SK-MEL-5 (cell line): ENCODE measurements at regions not wholly inside any gene's neighbourhood (a gene's known extent, or its start where the extent isn't known, plus 50 kb on each side); places are given as distances from the start of the nearest gene placed in this dataset.
A peak's percentile ranks its signal among the peaks of the same experiment; 100 is the strongest.

ENCODE experiments used
- DNase-seq: peaks from one replicate; pipeline ENCODE4 v3.0.0-alpha.2; 2016; ENCODE audit warnings: low read depth, low spot score
- in situ Hi-C: cut with HindIII; loops from 2 replicates; pipeline ENCODE4 v1.10.0; 2016; ENCODE audit warnings: low sequenced_read_pairs, high pct_unique_total_duplicates, low pct_unique_long_range_greater_than_20kb

DNA sequence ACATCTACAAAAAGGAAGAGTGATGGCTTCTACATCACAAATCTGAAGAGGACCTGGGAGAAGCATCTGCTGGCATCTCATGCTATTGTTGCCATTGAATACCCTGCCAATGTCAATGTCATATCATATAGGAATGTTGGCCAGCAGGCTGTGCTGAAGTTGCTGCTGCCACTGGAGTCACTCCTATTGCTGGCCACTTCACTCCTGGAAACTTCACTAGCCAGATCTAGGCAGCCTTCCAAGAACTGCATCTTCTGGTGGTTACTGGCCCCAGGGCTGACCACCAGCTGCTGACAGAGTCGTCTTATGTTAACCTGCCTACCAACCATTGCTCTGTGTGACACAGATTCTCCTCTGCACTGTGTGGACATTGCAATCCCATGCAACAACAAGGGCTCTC, 111.8 kb downstream of the PERP start:
- no peak for DNase-seq
- in situ Hi-C loops: no loop called here

DNA sequence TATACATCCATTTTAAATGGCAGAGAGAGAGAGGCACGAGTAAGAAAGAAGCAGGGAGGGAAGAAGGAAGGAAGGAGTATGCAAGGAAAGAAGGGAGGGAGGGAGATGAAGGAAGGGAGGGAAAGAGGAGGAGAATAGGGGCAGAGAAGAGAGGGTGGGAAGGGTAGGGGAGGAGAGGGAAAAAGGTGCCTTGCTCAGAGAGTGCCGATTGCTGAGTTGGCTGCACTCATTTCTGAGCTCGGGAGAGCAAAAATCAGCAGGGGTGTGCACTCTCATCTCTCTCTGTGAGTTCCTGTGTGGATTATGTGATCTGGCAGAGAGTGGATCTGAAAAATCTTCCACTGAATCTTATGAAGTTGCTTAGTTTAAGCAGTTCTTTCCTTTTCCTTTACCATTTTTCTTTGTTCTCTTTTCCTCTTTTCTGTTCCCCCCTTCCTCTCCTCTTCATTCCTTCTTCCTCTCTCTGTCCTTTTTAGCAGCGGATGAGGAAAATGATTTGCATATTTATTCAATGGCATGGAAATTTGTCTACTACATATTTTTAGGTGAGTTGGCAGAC, 108.7 kb downstream of the PERP start:
- in situ Hi-C loops: no loop called here
- DNase-seq: no peak

DNA sequence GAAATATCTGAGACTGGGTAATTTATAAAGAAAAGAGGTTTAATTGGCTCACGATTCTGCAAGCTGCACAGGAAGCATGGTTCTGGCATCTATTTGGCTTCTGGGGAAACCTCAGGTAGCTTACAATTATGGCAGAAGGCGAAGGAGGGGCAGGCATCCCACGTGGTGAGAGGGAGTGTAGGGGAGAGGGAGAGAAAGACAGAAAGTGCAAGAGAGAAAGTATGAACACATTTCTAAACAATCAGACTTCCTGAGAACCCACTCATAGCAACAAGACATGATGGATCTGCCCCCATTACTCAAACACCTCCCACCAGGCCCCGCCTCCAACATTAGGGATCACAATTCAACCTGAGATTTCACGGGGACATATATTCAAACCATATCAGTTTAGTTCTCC, 107.4 kb downstream of the PERP start:
- in situ Hi-C loops: no loop called here
- no peak for DNase-seq

DNA sequence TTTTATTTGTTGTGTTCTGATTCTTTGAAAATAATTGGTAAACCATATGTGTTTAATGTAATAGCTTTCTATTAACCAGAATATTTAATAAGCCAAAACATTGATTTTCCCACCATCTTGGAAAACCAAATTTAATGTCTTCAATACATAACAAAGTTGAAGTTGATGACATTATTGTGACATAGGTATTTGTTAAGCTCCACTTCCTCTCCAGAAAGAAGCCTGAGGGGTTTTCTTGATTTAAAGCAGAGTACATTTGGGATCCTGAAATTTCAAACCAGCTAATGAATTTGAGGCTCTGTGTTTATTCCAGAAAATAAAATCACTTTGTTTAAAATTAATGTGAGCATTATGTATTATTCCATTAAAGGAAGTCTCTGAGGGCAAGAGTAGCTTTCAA, 106.3 kb downstream of the PERP start:
- DNase-seq: no peak
- in situ Hi-C loops: no loop called here

DNA sequence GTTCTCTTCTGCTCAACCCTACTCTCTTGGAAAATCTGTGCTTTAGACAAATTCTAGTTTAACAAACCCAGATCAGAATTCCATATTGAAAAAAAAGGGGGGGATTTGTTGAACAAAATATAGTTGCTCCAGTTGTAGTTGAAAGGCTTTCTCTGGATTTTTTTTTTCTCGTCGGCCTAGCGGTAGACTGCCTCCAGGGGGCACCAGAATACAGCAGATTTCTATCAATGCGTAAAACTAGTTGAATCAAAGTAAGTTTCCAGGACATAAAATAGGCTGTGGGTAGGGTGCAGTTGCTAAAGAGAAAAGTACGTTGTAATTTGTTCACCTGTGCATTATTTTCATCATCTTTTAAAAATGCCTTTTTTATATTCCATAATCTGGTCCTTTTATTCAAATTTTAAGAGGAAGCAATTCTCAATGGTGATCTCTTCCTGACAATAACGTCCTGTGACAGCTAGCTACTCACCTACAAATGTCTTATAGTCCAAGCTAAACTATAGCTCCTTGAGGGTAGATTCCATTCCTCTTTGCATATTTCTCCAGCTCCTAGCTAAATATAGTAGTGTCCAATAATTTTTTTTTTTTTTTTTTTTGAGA, 105.4 kb downstream of the PERP start:
- peak; percentile 71 for DNase-seq
- in situ Hi-C loops: no loop called here

DNA sequence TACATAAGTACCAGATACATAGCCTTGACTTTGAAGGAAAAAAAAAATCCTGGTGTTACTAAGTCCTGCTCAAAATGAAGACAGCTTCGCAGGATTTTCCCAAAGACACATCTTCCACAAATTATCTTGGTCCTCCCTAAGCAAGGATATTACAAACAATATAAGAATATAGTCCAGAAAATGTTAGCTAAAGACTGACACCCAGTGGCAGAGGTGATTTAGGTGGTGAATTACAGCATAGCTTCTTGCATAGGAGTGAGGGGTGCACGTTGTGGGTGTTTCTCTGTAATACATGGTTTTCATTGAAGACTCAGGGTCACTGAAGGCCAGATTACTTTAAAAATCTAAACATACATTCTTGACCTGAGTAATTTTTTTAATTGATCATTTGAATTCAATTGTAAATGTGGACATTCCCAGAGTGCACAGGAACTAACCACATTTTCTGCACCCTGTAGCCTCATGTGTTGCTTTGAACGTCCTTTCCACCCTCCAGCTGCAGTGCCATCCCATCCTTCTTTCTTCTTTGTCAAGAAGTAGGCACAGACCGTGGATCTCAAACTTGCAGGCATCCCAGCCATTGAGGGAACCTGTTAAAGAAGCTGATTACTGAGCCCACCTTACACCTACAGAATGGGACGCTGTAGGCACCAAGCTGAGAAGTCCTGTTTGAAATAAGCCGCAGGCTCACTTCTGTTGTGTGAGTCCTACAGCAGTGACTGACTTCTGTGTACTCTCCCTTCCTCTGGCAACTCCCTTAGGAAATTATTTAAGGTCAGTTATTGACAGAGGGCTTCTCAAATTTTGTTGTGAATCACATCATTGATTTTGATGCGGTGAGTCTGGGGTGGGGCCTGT, 102.6 kb downstream of the PERP start:
- peak; percentile 59 for DNase-seq
- in situ Hi-C loops: no loop called here

DNA sequence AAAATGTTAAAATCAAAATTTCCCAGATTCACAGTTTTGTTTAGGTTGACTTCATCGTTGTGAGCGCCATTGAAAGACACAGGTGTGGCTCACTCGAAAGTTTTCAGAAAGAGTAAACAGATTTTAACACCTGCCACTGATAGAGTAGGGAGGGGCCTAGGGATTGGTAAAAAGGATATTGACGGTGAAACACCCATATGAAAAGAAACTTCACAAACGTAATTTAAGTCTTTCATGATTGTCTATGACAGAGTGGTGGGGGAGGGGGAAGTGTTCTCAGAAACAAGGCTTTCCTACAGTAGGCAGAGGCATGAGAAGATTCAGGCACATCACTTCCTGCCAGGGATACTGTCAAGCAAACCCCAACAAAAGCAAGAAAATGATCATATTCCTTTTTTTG, 101.4 kb downstream of the PERP start:
- DNase-seq: no peak
- in situ Hi-C loops: no loop called here

DNA sequence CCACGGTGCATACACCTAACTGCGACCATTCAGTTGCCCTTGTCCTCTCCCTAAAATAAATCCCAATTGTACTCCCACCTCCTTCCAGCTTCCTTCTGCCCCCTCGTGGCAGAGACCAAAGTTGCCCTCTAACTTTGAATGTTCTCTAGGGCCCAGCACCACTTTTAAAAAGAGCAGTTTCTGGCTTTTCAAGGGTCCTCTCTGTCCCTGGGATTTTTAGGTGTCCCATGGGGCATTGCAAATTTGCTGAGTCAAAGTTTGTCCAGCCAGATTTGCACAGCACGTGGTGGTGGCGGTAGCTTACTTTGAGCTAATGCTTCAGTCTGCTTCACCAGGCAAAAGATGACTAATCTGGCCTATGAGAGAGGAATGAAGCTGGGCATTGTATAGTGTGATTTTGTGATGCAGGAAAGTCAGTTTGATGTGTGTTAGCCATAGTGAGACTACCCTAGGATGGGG, 100.2 kb downstream of the PERP start:
- peak; percentile 69 for DNase-seq
- in situ Hi-C loops: no loop called here

DNA sequence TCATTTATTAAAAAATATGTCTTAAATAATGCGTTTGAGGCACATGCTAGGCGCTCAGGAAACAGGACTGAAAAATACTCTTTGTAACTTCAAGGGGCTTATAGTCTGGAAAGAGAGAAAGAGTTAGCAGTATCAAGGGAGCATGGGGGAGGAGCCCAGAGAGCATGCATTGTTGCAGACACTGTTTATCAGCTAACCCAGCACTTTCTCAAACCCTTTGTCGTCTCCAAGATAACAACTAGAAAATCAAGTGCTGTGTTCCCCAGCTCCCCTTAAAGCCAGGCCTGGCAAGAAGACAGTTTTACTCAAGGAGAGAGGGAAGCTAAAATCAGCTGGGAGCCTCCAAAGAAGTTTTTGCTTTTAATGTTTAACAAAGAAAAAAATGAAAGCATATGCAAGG, 98.4 kb downstream of the PERP start:
- no peak for DNase-seq
- in situ Hi-C loops: no loop called here

DNA sequence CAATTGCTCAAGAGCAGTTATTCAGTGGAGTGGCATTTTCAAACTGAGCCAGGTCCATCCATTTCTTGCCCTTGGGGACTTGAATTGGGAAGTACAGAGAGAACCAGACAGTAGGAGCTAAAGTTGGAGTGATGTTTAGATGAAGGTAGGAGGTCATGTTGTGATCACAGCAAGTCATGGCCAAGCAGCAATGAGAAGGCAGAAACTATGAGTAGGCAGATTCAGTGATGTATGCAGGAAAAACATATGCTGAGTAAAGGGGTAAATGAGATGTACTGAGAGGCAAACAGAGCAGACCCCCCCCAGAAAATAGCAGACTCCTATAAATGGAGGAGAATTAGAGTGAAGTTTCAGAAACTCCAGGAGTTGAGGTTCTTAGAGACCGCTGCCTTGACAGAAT, 95.8 kb downstream of the PERP start:
- in situ Hi-C loops: no loop called here
- no peak for DNase-seq

DNA sequence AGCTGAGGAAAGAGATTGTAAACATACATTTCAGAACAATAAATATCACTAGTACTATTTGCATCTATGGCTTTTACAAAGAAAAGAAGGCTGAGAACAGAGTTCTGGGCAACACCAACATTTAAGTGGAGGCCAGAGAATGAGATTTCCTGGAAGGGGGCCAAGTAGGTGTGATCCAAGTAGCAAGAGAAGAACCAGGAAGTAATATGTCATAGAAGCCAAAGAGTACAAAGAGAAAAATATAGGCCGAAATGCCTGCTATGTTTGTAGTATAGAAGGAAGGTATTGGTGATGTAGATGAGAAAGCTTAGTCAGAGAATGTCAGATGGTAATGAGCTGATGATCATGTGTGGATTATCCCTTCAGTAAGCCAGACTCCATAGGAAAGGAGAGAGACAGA, 94.5 kb downstream of the PERP start:
- in situ Hi-C loops: no loop called here
- no peak for DNase-seq

DNA sequence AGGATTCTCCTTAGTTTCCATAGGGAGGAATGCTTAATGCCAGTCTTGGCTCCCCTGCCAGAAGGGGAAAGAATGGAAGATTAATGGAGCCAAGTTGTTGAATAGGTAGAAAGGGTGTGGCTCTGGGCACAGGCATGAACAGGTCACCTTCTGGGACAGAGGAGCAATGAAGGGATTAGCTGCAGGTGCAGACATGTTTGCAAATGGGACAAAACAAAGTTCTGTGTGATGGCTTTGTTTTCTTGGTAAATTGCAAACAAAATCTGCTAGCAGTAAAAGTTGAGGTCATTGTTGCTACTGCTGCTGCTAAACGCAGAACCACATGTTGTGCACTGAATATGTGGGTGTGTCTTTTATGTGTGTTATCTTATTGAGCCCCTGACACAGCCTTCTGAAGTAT, 93.3 kb downstream of the PERP start:
- in situ Hi-C loops: no loop called here
- no peak for DNase-seq

DNA sequence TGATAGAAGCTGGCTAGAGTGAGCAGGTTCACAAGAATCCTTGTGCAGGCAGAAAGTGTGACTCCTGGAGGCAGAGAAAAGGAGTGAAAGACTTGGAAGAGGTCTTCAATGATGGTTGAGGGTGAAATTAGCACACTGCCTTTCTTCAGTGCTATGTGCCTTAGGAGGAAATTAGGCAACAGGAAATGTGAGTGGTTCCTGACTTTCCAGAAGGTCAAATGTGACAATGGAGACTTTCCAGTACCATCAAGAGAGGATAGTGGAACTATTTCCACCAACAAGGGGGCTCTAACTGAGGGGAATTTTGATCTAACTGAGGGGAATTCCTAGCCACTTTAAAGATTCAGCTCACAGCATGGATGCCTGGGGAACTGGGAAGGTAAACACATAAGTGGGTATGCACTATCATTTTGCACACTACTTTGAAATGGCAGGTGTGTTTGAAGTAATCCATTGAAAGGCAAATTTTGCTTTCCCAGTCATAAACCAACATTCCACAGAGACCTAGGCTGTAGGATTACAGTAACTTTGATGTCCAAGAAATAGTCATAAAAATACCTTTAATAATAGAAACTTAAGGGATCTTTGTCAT, 90.0 kb downstream of the PERP start:
- in situ Hi-C loops: no loop called here
- no peak for DNase-seq

DNA sequence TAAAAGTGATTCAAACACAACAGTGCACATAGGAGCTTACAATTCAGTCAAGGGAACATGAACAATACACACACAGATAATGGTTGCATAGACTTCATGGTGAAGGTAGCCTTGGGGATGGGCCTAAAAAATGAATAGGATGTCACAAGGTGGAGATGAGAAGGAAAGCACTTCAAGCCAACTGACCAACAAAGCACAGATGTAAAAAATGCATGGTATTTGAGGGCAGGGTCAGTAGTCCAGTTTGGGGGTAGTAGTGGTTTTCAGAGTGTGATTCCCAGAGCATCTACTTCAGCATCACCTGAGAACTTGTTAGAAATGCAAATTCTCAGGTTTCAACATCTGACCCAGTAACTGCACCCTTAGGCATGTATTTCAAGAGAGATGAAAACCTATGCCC, 88.9 kb downstream of the PERP start:
- in situ Hi-C loops: no loop called here
- DNase-seq: no peak

DNA sequence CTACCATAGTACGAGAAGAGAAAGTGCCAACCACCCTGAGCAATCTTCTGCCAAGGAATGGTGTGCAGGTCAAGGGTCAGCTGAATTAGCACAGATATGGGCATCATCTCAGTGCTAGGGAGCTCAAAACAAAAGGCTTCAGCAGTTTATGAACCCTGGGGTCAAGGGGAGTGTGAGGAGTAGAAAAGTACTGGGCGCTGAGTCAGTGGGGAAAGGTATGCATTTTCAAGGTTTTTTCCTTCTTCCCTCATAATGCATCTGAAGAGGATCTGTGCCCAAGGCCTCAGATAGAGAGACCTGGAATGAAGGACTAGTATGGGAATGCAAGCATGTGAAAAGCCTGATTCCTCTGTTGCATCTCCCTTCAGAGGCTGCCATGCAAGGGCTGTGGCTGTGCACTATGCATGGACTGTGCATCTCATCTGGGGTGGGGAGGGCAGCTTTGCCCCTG, 81.7 kb downstream of the PERP start:
- no peak for DNase-seq
- in situ Hi-C loops: no loop called here

DNA sequence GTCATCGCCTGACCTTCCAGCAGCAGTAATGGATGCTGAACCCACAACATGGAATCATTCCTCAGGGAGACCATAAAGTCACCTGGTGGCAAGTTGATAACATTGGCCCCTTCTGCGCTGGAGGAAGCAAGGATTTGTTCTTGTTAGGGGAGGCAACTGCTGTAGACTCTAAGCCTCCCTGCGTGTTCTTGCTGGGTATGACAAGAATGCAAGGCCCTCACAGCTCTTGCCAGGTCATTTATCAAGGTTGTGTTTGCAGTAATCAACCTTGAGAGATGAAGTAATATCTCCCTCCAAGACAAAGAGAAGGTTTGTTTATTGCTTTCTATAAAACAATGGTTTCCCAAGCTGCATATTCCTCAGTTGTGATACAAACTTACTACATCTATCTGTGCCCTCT, 80.9 kb downstream of the PERP start:
- in situ Hi-C loops: no loop called here
- no peak for DNase-seq

DNA sequence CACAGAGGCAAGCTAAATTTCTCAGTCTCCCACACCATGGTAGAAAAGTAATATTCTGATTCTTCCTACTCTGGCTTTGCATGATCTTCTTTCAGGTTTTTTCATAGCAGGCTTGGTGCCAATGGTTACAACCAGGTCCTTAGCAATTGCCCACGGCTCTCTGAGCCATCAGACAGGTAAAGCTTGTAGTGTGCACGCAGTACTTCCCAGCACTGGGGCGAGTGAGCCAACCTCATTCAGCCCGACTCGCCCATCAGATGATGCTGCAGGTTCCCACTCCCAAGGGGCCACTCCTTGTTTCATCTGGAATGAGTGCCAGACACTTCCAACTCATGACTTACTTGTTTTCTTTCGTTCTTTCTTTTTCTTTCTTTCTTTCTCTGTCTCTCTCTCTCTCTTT, 78.3 kb downstream of the PERP start:
- no peak for DNase-seq
- in situ Hi-C loops: no loop called here

DNA sequence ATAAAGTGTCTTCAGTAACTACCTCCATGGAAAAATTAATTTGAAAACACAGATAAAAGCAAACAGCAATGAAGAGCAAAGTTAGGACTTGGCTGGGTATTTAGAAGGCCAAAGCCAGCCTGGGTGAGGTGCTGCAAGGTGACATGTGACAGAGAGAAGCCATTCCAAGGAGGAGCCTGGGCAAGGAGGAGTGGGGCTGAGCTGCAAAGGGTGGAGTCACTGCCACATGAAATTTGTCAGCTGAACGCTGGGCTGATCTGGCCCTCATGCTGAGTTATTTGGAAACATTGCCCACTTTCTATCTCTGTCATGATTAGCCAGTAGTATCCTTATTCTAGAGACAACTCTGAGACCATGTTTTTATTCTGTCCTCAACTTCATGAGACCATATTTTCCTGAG, 76.3 kb downstream of the PERP start:
- no peak for DNase-seq
- in situ Hi-C loops: no loop called here

DNA sequence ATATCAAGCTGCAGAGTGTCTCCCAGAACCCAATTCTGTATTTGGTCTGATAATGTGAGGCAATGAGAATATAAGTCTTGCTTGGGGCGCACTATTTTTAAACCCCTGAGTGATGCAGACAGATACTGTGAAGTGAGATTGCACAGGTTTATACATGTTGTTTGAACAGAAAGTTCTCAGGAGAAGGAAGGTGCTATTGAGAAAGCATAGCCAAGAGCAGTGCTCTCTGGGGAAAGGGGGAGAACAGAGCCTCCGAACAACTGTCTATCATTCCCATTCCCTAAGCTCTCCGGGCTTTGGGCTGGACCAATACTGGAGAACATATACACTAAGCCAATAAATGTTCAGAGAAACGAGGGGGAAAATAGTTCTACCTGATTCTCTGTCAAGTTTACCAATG, 75.8 kb downstream of the PERP start:
- in situ Hi-C loops: no loop called here
- no peak for DNase-seq
